ENCODE measurements at regions not wholly inside any gene's neighbourhood (a gene's known extent, or its start where the extent isn't known, plus 50 kb on each side); places are given as distances from the start of the nearest gene placed in this dataset.

GRCh38 chr2:161547130-161547529, 77.1 kb upstream of the SLC4A10 start:
- CTCF ChIA-PET: no interaction called here
- intact Hi-C loops (cut with micrococcal nuclease): no loop called here
- DNase-seq (ENCODE audit: low read depth, low spot score): no peak
- H3K36me3 ChIP-seq (ENCODE audit: control insufficient read depth in 2 of 2, extremely low read depth in 1 of 2, insufficient read depth in 2 of 2, low read length in 2 of 2): no peaks in the 10 kb centered on the region
- no peak for FAIRE-seq
- H2AFZ ChIP-seq (ENCODE audit: low read depth, low read length): no peak overlapping the region
- no peaks in the 10 kb centered on the region for H3K27me3 ChIP-seq (ENCODE audit: control insufficient read depth in 2 of 2, insufficient read depth in 2 of 2, low read length in 2 of 2)
- dilution Hi-C loops (cut with MboI; ENCODE audit: extremely low pct_ligation_motif_present, low sequenced_read_pairs): no loop called here
- no peaks in the 10 kb centered on the region for H3K79me2 ChIP-seq (ENCODE audit: control insufficient read depth, insufficient read depth, low read length)
- no peaks in the 10 kb centered on the region for H4K20me1 ChIP-seq (replicated peaks; ENCODE audit: control insufficient read depth, extremely low read depth, insufficient read depth, low read length)
- H3K9me3 ChIP-seq (replicated peaks; ENCODE audit: control insufficient read depth, insufficient read depth, low read length): no peaks in the 10 kb centered on the region
- H3K4me2 ChIP-seq (ENCODE audit: insufficient read depth, low read length): no peak overlapping the region
- no peaks in the 10 kb centered on the region for H3K9me1 ChIP-seq (replicated peaks; ENCODE audit: control insufficient read depth, extremely low read depth, insufficient read depth, low read length)
- H3K4me3 ChIP-seq (replicated peaks in 1 of 3; ENCODE audit: insufficient read depth in 1 of 3, low read depth in 1 of 3, low read length in 3 of 3): no peak overlapping the region
- no peaks in the 10 kb centered on the region for H3K4me1 ChIP-seq (ENCODE audit: control insufficient read depth, extremely low read depth, insufficient read depth, low read length)
- POLR2A ChIA-PET: no interaction called here
- no peak overlapping the region for H3K27ac ChIP-seq (ENCODE audit: insufficient read depth, low read depth, low read length)
- no peak overlapping the region for H3K9ac ChIP-seq (replicated peaks; ENCODE audit: extremely low read depth, insufficient read depth, low read length)
- TF ChIP-seq GATA2 (IDR thresholded peaks at IDR 0.05; ENCODE audit: insufficient read depth, insufficient read length, low read depth, low read length): no peak
- no TSS peak for BruUV-seq (replicated peaks)

DNA sequence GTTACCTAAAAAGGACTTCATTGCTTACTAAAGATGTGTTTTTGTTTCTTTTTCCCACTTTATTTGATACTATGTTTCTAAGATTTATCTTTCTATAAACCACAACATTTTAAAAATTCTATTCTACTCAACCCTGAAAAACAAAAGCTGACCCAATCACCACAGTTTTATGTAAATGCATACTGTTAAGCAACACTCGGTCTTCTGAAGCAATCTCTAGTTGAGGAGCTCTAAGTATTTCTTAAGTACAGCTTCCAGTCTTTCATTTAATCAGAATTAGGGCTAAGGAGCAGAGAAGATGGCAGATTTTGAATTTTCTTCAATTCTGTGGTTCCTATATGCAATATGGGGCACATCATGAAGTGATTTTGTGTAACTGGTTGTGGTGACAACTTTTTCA, 72.2 kb upstream of the SLC4A10 start:
- Histone ChIP-seq H3K27me3 (ENCODE audit: control insufficient read depth in 2 of 2, insufficient read depth in 2 of 2, low read length in 2 of 2) (peaks cover 0 to 8% of the 10 kb centered on the region in 2 experiments), H3K79me2 (ENCODE audit: control insufficient read depth, insufficient read depth, low read length) (no peaks in the 10 kb centered on the region), H2AFZ (ENCODE audit: low read depth, low read length) (no peak overlapping the region), H3K9ac (replicated peaks; ENCODE audit: extremely low read depth, insufficient read depth, low read length) (no peak overlapping the region), H3K36me3 (ENCODE audit: control insufficient read depth in 2 of 2, extremely low read depth in 1 of 2, insufficient read depth in 2 of 2, low read length in 2 of 2) (no peaks in the 10 kb centered on the region), H4K20me1 (replicated peaks; ENCODE audit: control insufficient read depth, extremely low read depth, insufficient read depth, low read length) (no peaks in the 10 kb centered on the region), H3K4me2 (ENCODE audit: insufficient read depth, low read length) (no peak overlapping the region), H3K9me1 (replicated peaks; ENCODE audit: control insufficient read depth, extremely low read depth, insufficient read depth, low read length) (no peaks in the 10 kb centered on the region), H3K9me3 (replicated peaks; ENCODE audit: control insufficient read depth, insufficient read depth, low read length) (no peaks in the 10 kb centered on the region), H3K27ac (ENCODE audit: insufficient read depth, low read depth, low read length) (no peak overlapping the region), H3K4me1 (ENCODE audit: control insufficient read depth, extremely low read depth, insufficient read depth, low read length) (no peaks in the 10 kb centered on the region), H3K4me3 (replicated peaks in 1 of 3; ENCODE audit: insufficient read depth in 1 of 3, low read depth in 1 of 3, low read length in 3 of 3) (no peak overlapping the region)
- dilution Hi-C loops (cut with MboI; ENCODE audit: extremely low pct_ligation_motif_present, low sequenced_read_pairs): no loop called here
- intact Hi-C loops (cut with micrococcal nuclease): no loop called here
- DNase-seq (ENCODE audit: low read depth, low spot score): no peak
- POLR2A ChIA-PET: no interaction called here
- TF ChIP-seq EZH2 (IDR thresholded peaks at IDR 0.05; ENCODE audit: borderline replicate concordance, low read depth, low read length, severe bottlenecking): no peak
- TF ChIP-seq, protein P1, sequence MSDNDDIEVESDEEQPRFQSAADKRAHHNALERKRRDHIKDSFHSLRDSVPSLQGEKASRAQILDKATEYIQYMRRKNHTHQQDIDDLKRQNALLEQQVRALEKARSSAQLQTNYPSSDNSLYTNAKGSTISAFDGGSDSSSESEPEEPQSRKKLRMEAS (IDR thresholded peaks at IDR 0.05; ENCODE audit: insufficient read depth, insufficient read length): no peak
- no peak for TF ChIP-seq POLR2AphosphoS5 (IDR thresholded peaks at IDR 0.05; ENCODE audit: insufficient read depth, low read depth, low read length)
- TF ChIP-seq MYC (IDR thresholded peaks at IDR 0.05; ENCODE audit: low read depth, low read length): no peak
- TF ChIP-seq POLR2A (IDR thresholded peaks at IDR 0.05; ENCODE audit: low read depth, low read length): no peak
- TF ChIP-seq FOS (IDR thresholded peaks at IDR 0.05; ENCODE audit: borderline replicate concordance, insufficient read depth, low read length): no peak
- TF ChIP-seq CTCF (IDR thresholded peaks at IDR 0.05; ENCODE audit: extremely low read depth in 1 of 2, insufficient read depth in 1 of 2, low read depth in 1 of 2, low read length in 2 of 2): no peak
- TF ChIP-seq JUN (IDR thresholded peaks at IDR 0.05; ENCODE audit: borderline replicate concordance, insufficient read depth, insufficient read length, low read depth): no peak
- TF ChIP-seq GATA2 (IDR thresholded peaks at IDR 0.05; ENCODE audit: insufficient read depth, insufficient read length, low read depth, low read length): no peak
- FAIRE-seq: no peak
- BruUV-seq (replicated peaks): no TSS peak
- CTCF ChIA-PET: no interaction called here
